ENCODE measurements at regions not wholly inside any gene's neighbourhood (a gene's known extent, or its start where the extent isn't known, plus 50 kb on each side); places are given as distances from the start of the nearest gene placed in this dataset.

GRCh38 chr12:68094645-68095395 is 64.7 kb downstream of the IFNG start (continued):
- TF ChIP-seq CSRNP2 (CRISPR knock-in tag; conservative IDR thresholded peaks at IDR 0.05; ENCODE audit: low read depth) (no peak), ZNF225 (CRISPR knock-in tag; IDR thresholded peaks at IDR 0.05) (no peak)

- Histone ChIP-seq H3K79me2 (ENCODE audit: insufficient read depth, low read length) (no peaks in the 10 kb centered on the region), H3K36me3 (replicated peaks in 1 of 2; ENCODE audit: control insufficient read depth in 1 of 2, insufficient read depth in 2 of 2, low read length in 2 of 2) (no peaks in the 10 kb centered on the region), H3K27me3 (ENCODE audit: control insufficient read depth in 1 of 2, insufficient read depth in 2 of 2, low read length in 2 of 2) (no peaks in the 10 kb centered on the region), H4K20me1 (ENCODE audit: insufficient read depth, low read length) (no peaks in the 10 kb centered on the region), H3K27ac (ENCODE audit: extremely low read length, insufficient read depth, low read length) (no peak overlapping the region), H3K4me2 (ENCODE audit: low read depth, low read length) (no peak overlapping the region), H3K4me3 (replicated peaks in 1 of 3; ENCODE audit: insufficient read depth in 1 of 3, low read depth in 2 of 3, low read length in 3 of 3) (no peak overlapping the region), H3K9me3 (ENCODE audit: low read length) (peaks cover 2% of the 10 kb centered on the region; the same call in 1 of the 2 replicates), H2AFZ (ENCODE audit: low read length) (no peak overlapping the region), H3K9ac (ENCODE audit: insufficient read depth, low read depth, low read length) (no peak overlapping the region), H3K4me1 (ENCODE audit: insufficient read depth, low read length) (no peaks in the 10 kb centered on the region)
- ATAC-seq (no peak), DNase-seq (ENCODE audit: low spot score) (no peak), FAIRE-seq (no peak)
- 36% methylated on average over 2 of the region's 2 CpGs for WGBS (ENCODE audit: low lambda C conversion rate)
- in situ Hi-C loops (cut with HindIII; ENCODE audit: extremely low pct_ligation_motif_present, low pct_unique_long_range_greater_than_20kb) (no loop called here), intact Hi-C loops (cut with micrococcal nuclease; ENCODE audit: unreplicated experiment) (no loop called here)
- POLR2A ChIA-PET: no interaction called here
- no TSS peak for BruUV-seq (replicated peaks)
- CTCF ChIA-PET (ENCODE audit: low intra/inter-chr PET ratio, low total read pairs): no interaction called here
- TF ChIP-seq ZNF792 (CRISPR knock-in tag; IDR thresholded peaks at IDR 0.05): no peak
These were observed 65.3 kb downstream of the IFNG start for GRCh38 chr12:68094195-68094594.

GRCh38 chr12:68092976-68093375 is 66.6 kb downstream of the IFNG start:
- Histone ChIP-seq H3K36me3 (replicated peaks in 1 of 2; ENCODE audit: control insufficient read depth in 1 of 2, insufficient read depth in 2 of 2, low read length in 2 of 2) (no peaks in the 10 kb centered on the region), H3K27ac (ENCODE audit: extremely low read length, insufficient read depth, low read length) (no peak overlapping the region), H3K27me3 (ENCODE audit: control insufficient read depth in 1 of 2, insufficient read depth in 2 of 2, low read length in 2 of 2) (no peaks in the 10 kb centered on the region), H2AFZ (ENCODE audit: low read length) (no peak overlapping the region), H3K9me3 (ENCODE audit: low read length) (peaks cover 7% of the 10 kb centered on the region; the same call in 1 of the 2 replicates), H3K4me2 (ENCODE audit: low read depth, low read length) (no peak overlapping the region), H3K4me3 (replicated peaks in 1 of 3; ENCODE audit: insufficient read depth in 1 of 3, low read depth in 2 of 3, low read length in 3 of 3) (no peak overlapping the region), H3K4me1 (ENCODE audit: insufficient read depth, low read length) (no peaks in the 10 kb centered on the region), H3K79me2 (ENCODE audit: insufficient read depth, low read length) (no peaks in the 10 kb centered on the region), H4K20me1 (ENCODE audit: insufficient read depth, low read length) (no peaks in the 10 kb centered on the region), H3K9ac (ENCODE audit: insufficient read depth, low read depth, low read length) (no peak overlapping the region)
- FAIRE-seq (no peak), DNase-seq (ENCODE audit: low spot score) (no peak), ATAC-seq (no peak)
- BruUV-seq (replicated peaks): no TSS peak
- CTCF ChIA-PET (ENCODE audit: low intra/inter-chr PET ratio, low total read pairs): no interaction called here
- 5% methylated on average over 2 of the region's 2 CpGs for WGBS (ENCODE audit: low lambda C conversion rate)
- in situ Hi-C loops (cut with HindIII; ENCODE audit: extremely low pct_ligation_motif_present, low pct_unique_long_range_greater_than_20kb) (no loop called here), intact Hi-C loops (cut with micrococcal nuclease; ENCODE audit: unreplicated experiment) (loop anchor here (1.0 kb wide), 1 partner anchor 29 kb away; no protein-coding TSS in a partner anchor)
- TF ChIP-seq ZNF772 (CRISPR knock-in tag; IDR thresholded peaks at IDR 0.05): no peak
- no peak for TF ChIP-seq HMGXB4 (CRISPR knock-in tag; IDR thresholded peaks at IDR 0.05; ENCODE audit: borderline replicate concordance in 1 of 2, low read depth in 1 of 2)
- TF ChIP-seq SIN3B (IDR thresholded peaks at IDR 0.05; ENCODE audit: low read length): no peak
- no peak for TF ChIP-seq ZNF598 (CRISPR knock-in tag; IDR thresholded peaks at IDR 0.05; ENCODE audit: borderline replicate concordance)
- TF ChIP-seq ZNF777 (CRISPR knock-in tag; IDR thresholded peaks at IDR 0.05): no peak
- POLR2A ChIA-PET: no interaction called here

Measured in HepG2 (cell line).